ENCODE measurements at regions not wholly inside any gene's neighbourhood (a gene's known extent, or its start where the extent isn't known, plus 50 kb on each side); places are given as distances from the start of the nearest gene placed in this dataset.

DNA sequence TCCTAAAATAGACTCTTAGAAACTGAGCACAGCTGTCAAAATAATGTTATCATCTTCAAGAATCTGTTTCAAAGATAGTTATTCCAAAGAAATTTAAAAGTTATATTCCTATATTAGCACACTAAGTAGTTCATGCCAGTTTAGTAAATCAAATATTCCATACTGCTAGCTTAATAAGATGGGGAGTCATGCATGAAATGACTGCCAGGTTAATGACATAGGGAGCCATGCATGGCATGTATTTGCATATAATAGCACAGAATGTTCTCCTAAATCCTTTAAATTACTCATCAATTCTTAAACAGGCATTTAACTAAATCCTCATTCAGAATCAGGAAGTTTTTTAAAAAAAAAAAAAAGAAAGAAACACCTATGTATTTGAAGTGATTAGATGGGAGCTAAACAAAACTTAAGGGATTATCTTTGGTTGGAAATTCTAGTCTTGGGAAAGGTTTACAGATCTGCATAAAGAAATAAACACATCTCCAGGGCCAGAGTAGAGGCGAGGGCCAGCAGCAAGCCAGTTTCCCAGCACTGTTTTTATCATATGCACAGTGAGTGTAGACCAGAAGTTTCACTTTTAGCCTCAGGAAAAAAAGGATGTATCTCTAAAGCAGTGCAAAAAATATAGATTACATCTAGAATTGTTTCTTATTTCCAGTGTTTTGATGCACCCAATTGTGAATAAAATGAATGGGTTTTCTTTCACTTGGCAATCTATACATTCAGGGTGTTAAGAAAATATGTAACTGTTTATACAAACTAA lies 366.4 kb upstream of the AGTR1 start:
- TF ChIP-seq RAD21 (IDR thresholded peaks at IDR 0.05; ENCODE audit: low read depth) = no peak
- TF ChIP-seq USF1 (IDR thresholded peaks at IDR 0.05) = no peak
- no peak for TF ChIP-seq CEBPB (IDR thresholded peaks at IDR 0.05)
- no peak for TF ChIP-seq NFIC (IDR thresholded peaks at IDR 0.05)
- TF ChIP-seq FOXM1 (IDR thresholded peaks at IDR 0.05; ENCODE audit: borderline replicate concordance, low read depth) = no peak
- no peak for TF ChIP-seq REST (IDR thresholded peaks at IDR 0.05; ENCODE audit: low read depth)
- no peak for TF ChIP-seq EGR1 (IDR thresholded peaks at IDR 0.05)
- TF ChIP-seq YY1 (IDR thresholded peaks at IDR 0.05; ENCODE audit: low read depth) = no peak
- TF ChIP-seq TCF12 (IDR thresholded peaks at IDR 0.05; ENCODE audit: low read depth) = no peak
- TF ChIP-seq EP300 (IDR thresholded peaks at IDR 0.05; ENCODE audit: borderline replicate concordance) = no peak
- TF ChIP-seq TEAD4 (IDR thresholded peaks at IDR 0.05) = no peak
- no peak for TF ChIP-seq MAX (IDR thresholded peaks at IDR 0.05)
- TF ChIP-seq ZBTB7A (IDR thresholded peaks at IDR 0.05; ENCODE audit: low read depth) = no peak
- TF ChIP-seq TAF1 (IDR thresholded peaks at IDR 0.05; ENCODE audit: low read depth) = no peak

DNA sequence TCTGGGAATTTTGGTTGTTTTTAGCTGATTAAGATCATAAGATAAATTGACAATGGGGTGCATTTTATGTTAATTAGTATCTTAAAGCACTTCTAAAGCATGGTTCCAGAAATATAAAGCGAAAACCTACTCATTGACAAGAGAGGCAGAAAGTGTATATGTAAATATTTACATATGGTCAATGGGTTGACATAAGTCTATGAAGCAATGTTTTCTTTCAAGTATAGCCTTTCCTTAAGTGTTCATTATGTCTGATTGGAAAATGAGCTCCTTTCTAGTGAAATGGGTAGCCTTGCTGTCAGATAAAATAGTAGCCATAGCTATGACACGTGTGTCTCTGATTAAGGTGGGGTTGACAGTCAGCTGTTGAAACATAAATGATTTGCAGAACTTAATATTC lies 365.2 kb upstream of the AGTR1 start:
- TF ChIP-seq EP300 (IDR thresholded peaks at IDR 0.05; ENCODE audit: borderline replicate concordance) (no peak), ZBTB7A (IDR thresholded peaks at IDR 0.05; ENCODE audit: low read depth) (no peak), TEAD4 (IDR thresholded peaks at IDR 0.05) (no peak), USF1 (IDR thresholded peaks at IDR 0.05) (no peak), YY1 (IDR thresholded peaks at IDR 0.05; ENCODE audit: low read depth) (no peak), CREB1 (IDR thresholded peaks at IDR 0.05; ENCODE audit: low read depth) (no peak), TCF12 (IDR thresholded peaks at IDR 0.05; ENCODE audit: low read depth) (no peak), EGR1 (IDR thresholded peaks at IDR 0.05) (no peak), TAF1 (IDR thresholded peaks at IDR 0.05; ENCODE audit: low read depth) (no peak), CEBPB (IDR thresholded peaks at IDR 0.05) (no peak), FOXM1 (IDR thresholded peaks at IDR 0.05; ENCODE audit: borderline replicate concordance, low read depth) (no peak), NFIC (IDR thresholded peaks at IDR 0.05) (no peak), REST (IDR thresholded peaks at IDR 0.05; ENCODE audit: low read depth) (no peak), MAX (IDR thresholded peaks at IDR 0.05) (no peak), RAD21 (IDR thresholded peaks at IDR 0.05; ENCODE audit: low read depth) (no peak)

DNA sequence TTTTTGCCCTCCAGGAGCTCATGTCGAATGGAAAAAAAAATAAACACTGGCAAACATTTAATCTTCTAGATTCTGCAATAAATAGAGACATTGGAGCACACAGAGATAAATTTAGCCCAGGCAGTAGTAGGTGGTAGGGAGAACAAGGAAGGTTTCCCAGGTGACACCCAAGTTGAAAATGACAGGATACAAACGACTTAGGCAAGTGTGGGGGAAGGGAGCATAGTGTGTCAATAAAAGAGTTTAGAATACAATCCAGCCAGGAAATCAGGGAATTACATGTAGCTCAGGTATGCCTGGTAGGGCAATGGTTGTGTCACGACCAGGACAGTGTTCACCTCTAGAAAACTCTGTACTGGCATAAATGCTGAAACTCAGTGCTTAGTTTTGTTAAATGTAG lies 364.6 kb upstream of the AGTR1 start:
- TF ChIP-seq MAX (IDR thresholded peaks at IDR 0.05) (no peak), EGR1 (IDR thresholded peaks at IDR 0.05) (no peak)

DNA sequence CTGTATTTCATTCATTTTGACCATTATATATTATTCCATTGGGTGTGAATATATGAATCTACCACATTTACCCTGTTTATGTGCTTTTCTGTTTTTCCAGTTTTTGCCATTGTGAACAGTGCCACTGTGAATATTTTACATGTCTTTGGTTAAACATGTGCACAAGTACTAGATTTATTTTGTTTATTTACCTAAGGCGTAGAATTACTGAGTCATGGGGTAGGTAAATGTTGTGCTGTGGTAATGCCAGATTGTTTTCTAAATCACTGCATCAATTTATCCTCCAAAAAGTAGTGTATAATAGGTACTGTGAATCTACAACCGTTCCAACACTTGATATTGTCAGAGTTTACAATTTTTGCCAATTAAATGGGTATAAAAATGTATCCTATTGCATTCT lies 362.1 kb upstream of the AGTR1 start:
- TF ChIP-seq TCF12 (IDR thresholded peaks at IDR 0.05; ENCODE audit: low read depth) = no peak
- no peak for TF ChIP-seq TEAD4 (IDR thresholded peaks at IDR 0.05)
- TF ChIP-seq CEBPB (IDR thresholded peaks at IDR 0.05) = no peak
- no peak for TF ChIP-seq ZBTB7A (IDR thresholded peaks at IDR 0.05; ENCODE audit: low read depth)
- TF ChIP-seq EGR1 (IDR thresholded peaks at IDR 0.05) = no peak

DNA sequence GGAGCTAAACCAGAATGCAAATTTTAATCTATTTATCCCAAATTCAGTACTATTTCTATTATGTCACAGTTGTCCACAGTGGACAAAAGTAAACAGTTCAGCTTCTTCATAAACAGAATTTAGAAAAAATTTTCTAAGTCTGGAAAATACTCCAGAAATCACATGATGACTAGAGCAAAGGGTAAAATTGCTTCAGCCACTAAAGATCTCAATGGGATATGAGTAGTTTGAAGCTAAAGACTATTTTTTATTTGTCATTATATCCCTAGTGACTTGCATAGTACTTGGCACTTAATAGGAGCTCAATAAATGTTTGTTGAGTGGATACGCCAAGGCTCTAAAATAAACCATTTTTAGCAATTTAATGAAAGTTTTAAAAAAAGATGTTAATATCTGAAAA lies 354.3 kb upstream of the AGTR1 start:
- no peak for TF ChIP-seq EP300 (IDR thresholded peaks at IDR 0.05; ENCODE audit: borderline replicate concordance)
- no peak for TF ChIP-seq TAF1 (IDR thresholded peaks at IDR 0.05; ENCODE audit: low read depth)
- no peak for TF ChIP-seq RAD21 (IDR thresholded peaks at IDR 0.05; ENCODE audit: low read depth)
- no peak for TF ChIP-seq CREB1 (IDR thresholded peaks at IDR 0.05; ENCODE audit: low read depth)
- no peak for TF ChIP-seq YY1 (IDR thresholded peaks at IDR 0.05; ENCODE audit: low read depth)
- TF ChIP-seq USF1 (IDR thresholded peaks at IDR 0.05) = no peak
- TF ChIP-seq NFIC (IDR thresholded peaks at IDR 0.05) = no peak
- TF ChIP-seq CEBPB (IDR thresholded peaks at IDR 0.05) = no peak
